ENCODE measurements at regions not wholly inside any gene's neighbourhood (a gene's known extent, or its start where the extent isn't known, plus 50 kb on each side); places are given as distances from the start of the nearest gene placed in this dataset.

DNA sequence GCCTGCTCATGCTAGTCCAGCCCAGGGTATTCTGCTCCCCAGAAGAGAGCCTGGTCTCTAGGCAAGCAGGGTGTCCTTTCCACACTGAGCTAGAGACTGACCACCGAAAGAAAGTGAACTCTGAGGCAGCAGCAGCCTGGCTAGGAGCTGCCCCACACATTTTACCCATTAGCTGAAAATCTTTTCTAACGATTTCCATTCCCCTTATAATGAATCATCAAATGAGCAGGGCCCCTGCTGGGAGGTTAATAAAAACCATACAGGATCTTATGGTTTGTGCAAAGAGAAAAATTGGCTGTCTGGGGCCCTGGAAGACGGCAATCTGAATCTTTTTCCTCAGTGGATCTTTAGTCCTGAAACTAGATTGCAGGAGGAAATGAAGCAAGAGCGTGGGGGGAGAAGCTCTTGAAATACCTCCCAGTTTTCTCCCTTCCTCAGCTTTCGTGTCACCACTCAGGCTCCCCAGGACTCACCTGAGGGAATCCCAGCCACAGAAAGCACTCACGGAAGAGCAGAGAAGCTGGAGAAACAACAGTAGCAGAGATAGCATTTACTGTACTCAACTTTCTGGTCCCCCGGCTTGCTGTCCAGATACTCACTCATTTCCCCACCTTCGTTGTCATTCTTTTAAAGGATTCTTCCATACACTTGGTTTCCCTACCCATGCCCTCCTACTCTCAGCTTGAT, 74.7 kb upstream of the CD44 start:
- TF ChIP-seq, protein P1, sequence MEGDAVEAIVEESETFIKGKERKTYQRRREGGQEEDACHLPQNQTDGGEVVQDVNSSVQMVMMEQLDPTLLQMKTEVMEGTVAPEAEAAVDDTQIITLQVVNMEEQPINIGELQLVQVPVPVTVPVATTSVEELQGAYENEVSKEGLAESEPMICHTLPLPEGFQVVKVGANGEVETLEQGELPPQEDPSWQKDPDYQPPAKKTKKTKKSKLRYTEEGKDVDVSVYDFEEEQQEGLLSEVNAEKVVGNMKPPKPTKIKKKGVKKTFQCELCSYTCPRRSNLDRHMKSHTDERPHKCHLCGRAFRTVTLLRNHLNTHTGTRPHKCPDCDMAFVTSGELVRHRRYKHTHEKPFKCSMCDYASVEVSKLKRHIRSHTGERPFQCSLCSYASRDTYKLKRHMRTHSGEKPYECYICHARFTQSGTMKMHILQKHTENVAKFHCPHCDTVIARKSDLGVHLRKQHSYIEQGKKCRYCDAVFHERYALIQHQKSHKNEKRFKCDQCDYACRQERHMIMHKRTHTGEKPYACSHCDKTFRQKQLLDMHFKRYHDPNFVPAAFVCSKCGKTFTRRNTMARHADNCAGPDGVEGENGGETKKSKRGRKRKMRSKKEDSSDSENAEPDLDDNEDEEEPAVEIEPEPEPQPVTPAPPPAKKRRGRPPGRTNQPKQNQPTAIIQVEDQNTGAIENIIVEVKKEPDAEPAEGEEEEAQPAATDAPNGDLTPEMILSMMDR (IDR thresholded peaks at IDR 0.05; ENCODE audit: control extremely low read depth, extremely low read depth, low read depth, missing control alignments), result no peak
- POLR2A ChIA-PET, result no interaction called here
- no peak for DNase-seq (ENCODE audit: extremely low spot score)
- CTCF ChIA-PET, result interaction anchor here (1.6 to 3.5 kb wide), 3 partner anchors 10 to 35 kb away, joined by 4 to 12 read pairs (median 11); no protein-coding TSS in a partner anchor

DNA sequence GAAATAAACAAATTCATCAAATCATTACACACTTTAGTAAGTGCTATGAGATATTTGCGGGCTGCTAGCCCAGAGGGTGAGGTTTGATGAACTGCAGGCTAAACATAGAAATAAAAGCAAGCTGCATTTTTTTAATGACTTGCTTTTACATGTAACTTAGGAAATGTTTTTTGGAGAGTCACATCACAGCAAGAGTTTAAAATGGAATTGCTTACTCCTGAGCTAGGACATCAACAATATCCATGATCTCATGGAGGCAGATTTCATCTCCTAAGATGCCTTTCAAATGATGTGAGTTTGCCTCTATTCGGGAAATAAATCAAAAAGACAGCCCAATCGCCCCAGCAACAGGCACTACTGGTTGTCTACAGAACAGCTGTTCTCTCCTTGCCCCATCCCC, 73.4 kb upstream of the CD44 start:
- no peak for DNase-seq (ENCODE audit: extremely low spot score)
- ChIA-PET POLR2A (no interaction called here), CTCF (interaction anchor here (3.3 kb wide), 1 partner anchor 9 kb away, joined by 11 read pairs; no protein-coding TSS in a partner anchor)
- TF ChIP-seq, protein P1 (IDR thresholded peaks at IDR 0.05; ENCODE audit: control extremely low read depth, extremely low read depth, low read depth, missing control alignments), result no peak

DNA sequence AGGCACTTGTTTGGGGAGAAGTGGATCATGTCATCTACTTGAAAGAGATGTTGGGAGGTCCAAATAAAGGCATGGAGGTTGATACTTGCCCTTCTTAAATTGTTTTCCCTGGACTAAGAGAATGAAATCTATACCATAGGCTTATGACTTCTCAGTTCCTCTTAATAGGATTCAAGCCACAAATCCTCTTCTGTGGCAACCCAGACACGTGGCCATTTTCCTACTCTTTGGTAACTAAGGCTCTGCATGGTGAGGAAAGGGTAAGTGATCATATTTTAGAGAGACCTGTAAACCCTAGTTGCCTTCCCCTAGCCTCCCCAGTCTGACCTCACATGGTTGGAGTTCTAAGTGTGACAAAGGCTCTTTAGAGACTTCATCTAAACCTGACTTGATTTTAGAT, 72.9 kb upstream of the CD44 start:
- ChIA-PET CTCF (interaction anchor here (0.9 to 3.3 kb wide), 4 partner anchors 8 to 17 kb away, joined by 3 to 11 read pairs (median 4); no protein-coding TSS in a partner anchor), POLR2A (no interaction called here)
- TF ChIP-seq, protein P1 (IDR thresholded peaks at IDR 0.05; ENCODE audit: control extremely low read depth, extremely low read depth, low read depth, missing control alignments), result no peak
- DNase-seq (ENCODE audit: extremely low spot score), result no peak

DNA sequence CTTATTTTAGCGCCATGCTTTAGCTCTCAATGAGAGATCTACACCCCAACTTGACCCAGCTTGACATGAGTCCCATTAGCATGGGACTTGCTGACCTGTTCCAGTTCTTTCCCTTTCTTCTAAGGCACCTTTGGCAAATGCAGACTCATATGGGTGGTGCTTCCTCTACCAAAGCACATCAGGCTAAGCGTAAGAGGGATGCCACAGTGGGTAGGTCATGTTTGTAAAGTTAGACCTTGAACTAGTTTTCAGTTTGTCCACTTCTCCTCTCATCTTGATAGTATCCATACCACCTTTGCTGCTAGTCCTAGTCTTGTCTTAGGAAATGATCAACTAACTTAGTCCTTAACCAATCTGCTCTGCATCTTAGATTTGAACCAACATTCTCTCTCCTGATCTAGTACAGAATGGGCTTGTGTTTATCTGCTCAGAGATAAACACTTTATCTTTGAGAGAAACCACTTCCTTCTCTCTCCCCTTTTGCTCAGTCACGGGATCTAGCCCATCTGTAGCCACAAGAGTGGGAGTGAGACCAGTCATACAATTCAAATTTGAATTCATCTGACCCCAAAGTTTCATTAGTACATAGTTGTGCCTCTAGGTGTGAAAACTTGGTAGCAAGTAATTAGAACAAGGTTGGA, 72.1 kb upstream of the CD44 start:
- CTCF ChIA-PET, result interaction anchor here (0.6 to 2.1 kb wide), 7 partner anchors 9 to 79 kb away, joined by 3 to 5 read pairs (median 3); no protein-coding TSS in a partner anchor
- DNase-seq (ENCODE audit: extremely low spot score), result no peak

DNA sequence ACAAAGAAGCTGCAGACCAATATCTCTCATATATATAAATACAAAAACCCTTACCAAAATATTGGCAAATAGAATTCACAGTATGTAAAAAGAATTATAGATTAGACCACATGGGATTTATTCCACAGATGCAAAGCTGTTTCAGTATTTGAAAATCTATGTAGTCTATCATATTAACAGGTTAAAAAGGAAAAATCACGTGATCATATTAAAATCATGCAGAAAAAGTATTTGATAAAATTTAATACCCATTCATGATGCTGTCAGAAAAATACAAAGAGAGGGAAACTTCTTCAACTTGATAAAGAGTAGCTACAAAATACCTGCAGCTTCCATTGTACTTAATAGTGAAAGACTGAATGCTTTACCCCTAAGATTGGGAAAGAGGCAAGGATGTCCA, 67.2 kb upstream of the CD44 start:
- DNase-seq (ENCODE audit: extremely low spot score), result no peak
- CTCF ChIA-PET, result interaction anchor here (0.8 to 1.3 kb wide), 6 partner anchors 12 to 31 kb away, joined by 3 to 4 read pairs (median 3); no protein-coding TSS in a partner anchor
- POLR2A ChIA-PET, result no interaction called here
- TF ChIP-seq, protein P1 (IDR thresholded peaks at IDR 0.05; ENCODE audit: control extremely low read depth, extremely low read depth, low read depth, missing control alignments), result no peak

More for the DNA sequence above, 72.1 kb upstream of the CD44 start:
- POLR2A ChIA-PET, result no interaction called here
- TF ChIP-seq, protein P1 (IDR thresholded peaks at IDR 0.05; ENCODE audit: control extremely low read depth, extremely low read depth, low read depth, missing control alignments), result no peak

DNA sequence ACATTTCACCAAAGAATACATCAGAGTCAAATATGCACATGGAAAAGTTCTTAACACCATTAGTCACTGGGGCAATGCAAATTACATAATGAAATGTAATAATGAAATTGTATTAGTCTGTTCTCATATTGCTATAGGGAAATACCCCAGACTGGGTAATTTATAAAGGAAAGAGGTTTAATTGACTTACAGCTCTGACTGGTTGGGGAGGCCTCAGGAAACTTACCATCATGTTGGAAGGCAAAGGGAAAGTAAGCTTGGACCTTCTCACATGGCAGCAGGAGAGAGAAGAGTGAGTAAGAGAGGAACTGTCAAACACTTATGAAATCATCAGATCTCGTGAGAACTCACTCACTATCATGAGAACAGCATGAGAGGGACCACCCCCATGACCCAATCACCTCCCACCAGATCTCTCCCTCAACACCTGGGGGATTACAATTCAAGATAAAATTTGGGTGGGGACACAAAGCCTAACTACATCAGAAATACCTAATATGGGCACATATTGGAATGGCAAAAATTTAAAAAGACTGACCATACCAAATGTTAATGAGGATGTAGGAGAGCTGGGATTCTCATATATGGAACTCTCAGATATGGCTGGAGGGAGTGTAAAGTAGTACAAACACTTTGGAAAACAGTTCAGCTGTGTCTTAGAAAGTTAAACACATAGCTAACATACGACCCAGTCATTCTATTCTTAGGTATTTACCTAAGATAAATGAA, 65.1 kb upstream of the CD44 start:
- DNase-seq (ENCODE audit: extremely low spot score), result no peak
- POLR2A ChIA-PET, result no interaction called here
- CTCF ChIA-PET, result interaction anchor here (0.6 to 2.7 kb wide), 5 partner anchors 9 to 27 kb away, joined by 3 to 11 read pairs (median 3); no protein-coding TSS in a partner anchor
- TF ChIP-seq, protein P1 (IDR thresholded peaks at IDR 0.05; ENCODE audit: control extremely low read depth, extremely low read depth, low read depth, missing control alignments), result no peak

Measured in GM10248 (cell line).